Stimulated activated CD8-positive, alpha-beta memory T cell treated with anti-CD3 and anti-CD28 coated beads, Interleukin-4, amount 100 ng/mL, for 1 hour (primary cell): ENCODE measurements at regions not wholly inside any gene's neighbourhood (a gene's known extent, or its start where the extent isn't known, plus 50 kb on each side); places are given as distances from the start of the nearest gene placed in this dataset.

Experiments
- DNase-seq, 2 donors: peaks; one replicate each; pipeline ENCODE4 v3.0.0-alpha.2; 2020; ENCODE audit warnings: low read depth in 2 of 2, low spot score in 1 of 2

DNA sequence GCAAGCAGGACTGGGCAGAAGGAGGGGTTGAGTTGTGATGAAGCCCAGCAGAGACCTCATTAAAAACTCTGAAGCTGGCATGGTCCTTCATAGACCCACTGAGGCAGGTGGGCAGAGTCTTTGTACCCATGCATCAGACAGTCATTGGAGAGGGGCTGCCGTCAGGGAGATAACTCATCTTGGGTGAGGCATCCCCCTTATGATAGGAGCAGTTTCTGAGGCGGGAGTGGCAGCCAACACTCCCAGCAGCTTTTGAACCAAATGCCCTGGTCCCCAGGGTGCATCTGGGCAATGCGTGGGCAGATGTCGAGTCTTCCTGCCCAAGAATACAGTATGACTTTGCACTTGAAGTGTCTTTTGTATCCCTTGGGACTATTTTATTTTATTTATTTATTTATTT, 68.1 kb downstream of the HTR5A start:
- no peak for DNase-seq

DNA sequence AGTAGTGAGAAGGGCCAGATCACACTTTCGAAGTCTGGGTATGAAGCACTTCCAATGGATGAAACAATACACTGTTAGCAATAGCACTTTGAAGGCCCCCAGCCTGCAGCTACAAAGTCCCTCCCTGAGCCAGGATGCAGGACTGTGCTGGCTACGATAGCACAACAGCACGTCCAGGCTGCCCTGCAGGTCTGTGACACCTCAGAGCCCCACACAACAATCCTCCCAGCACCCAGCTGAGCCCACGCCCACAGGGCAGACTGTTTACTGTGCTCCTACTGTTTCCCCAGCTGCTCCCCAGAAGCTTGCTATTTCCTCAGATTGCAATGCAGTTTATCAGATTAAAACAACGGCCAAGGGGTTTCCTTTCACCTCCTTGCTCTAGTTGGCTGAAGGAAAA, 71.4 kb downstream of the HTR5A start:
- no peak for DNase-seq

DNA sequence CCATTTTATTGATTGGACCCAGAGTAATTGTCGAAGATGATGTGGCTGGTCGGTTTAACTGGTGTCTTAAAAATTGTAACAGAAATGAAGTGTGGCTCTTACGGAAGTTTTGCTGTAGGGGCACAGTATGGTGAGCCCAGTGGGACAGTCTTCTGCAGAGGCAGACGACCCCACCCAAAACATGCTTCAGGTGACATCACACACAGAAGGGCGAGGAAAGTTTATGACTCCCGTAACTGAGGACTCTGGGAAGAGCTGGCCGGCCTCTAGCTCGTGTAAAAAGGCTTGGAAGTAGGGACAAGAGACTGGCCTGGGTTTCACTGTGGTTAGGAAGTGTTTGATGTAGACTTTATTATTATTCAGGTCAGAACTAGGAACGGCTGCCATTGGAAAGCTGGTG, 73.3 kb downstream of the HTR5A start:
- DNase-seq = no peak

DNA sequence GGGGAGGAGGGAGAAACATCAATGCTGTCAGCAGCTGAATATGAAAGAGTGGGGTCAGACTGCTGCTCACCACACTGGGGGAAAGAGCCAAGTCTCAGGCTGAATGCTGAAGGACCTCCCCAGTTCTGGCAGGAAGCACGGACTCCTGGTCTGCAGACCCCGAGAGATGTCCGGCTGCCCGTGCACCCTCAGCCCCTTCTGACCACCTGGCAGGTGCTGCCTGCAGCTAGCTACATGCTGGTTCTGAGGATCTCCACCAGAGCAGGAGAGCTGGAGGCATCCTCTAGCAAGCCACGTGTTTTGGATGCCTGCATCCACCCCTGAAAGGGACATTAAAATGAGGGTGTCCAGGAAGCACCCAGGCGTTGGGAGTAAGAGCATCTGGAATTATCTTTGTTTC, 74.2 kb downstream of the HTR5A start:
- DNase-seq = no peak

- DNase-seq = no peak
These were observed 75.5 kb downstream of the HTR5A start for GRCh38 chr7:155145477-155146255.

DNA sequence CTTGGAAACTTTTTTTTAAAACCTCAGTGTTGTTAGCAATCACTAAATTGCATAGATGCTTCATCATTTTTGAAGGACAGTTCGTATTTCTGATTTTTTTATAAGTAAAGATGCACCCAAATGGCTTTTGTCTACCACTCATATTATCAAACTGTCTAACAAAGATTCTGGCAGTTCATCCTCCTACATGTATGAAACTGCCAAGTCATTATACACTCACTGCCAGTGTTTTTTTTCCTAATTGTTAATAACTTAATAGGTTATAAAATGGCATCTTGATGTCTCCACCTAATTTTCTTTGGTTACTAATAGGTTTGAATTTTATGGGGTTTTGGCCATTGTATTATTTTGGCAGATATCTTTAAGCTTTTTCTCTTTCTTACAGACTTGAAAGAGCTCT, 77.0 kb downstream of the HTR5A start:
- DNase-seq = no peak

DNA sequence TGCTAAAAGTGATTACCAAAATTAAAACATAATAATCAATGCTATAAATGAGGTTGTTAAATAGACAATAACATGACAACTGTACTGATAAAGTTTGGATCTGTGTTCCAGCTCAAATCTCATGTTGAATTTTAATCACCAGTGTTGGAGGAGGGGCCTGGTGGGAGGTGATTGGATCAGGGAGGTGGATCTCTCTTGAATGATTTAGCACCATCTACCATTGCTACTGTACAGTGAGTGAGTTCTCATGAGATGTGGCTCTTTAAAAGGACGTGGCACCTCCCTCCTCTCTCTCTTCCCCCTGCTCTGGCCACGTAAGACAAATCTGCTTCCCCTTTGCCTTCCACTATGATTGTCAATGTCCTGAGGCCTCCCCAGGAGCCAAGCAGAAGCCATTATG, 77.5 kb downstream of the HTR5A start:
- no peak for DNase-seq

DNA sequence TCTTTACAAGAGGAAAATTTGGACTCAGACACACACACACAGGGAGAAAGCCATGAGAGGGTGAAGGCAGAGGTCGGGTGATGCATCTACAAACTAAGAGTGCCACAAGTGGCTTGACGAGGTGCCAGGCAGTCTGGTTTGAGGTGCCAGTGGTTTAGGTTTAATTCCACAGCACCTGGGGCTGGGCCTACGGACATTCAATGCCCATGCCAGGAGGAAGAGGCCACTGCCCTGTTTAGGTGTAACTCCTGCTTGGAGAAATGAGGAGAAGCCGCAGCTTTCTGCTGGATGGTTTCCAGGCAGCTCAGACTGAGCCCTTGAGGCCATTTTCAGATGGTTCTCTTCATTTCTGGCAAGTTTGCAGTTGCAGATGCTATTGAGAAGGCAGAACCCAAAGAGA, 83.6 kb downstream of the HTR5A start:
- no peak for DNase-seq

DNA sequence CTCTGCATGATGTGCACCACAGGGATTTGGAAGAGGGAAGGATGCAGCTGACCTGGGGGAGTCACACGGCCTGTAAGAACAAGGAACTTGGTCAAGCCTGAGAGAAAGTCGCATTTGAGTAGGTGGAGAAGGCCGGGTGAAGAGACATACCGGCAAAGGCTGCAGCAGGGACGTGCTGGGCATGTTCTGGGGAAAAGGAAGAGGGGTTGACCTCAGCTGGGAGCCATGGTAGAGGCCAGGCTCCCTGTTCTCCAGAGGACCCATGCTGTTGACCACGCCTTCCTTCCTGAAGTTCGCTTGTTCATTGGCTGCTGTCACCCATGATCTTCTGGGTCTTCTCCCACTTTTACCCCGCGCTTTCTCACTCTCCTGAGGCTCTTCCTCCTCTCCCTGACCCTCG, 84.5 kb downstream of the HTR5A start:
- DNase-seq = no peak

DNA sequence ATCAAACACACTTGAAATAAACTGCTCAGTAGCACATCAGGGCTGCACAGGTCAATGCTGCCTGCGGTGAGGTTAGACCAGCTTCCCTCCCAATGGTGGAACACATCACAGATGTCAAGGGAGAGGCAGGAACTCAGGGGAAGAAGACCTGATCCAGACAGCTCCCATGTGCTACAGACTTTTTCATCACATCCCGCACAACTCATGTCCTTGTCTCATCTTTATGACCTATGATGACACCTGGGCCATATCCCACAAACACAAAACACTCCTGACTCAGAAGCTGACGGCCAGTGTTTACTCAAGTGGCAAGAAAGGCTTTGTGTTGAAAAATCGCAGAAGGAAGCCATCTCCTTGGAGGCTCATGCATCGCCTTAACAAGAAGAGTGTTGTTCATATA, 91.6 kb downstream of the HTR5A start:
- no peak for DNase-seq

- DNase-seq = no peak
These were observed 92.3 kb downstream of the HTR5A start for GRCh38 chr7:155162422-155162821.

- DNase-seq = no peak
These were observed 93.6 kb downstream of the HTR5A start for GRCh38 chr7:155163696-155164095.

DNA sequence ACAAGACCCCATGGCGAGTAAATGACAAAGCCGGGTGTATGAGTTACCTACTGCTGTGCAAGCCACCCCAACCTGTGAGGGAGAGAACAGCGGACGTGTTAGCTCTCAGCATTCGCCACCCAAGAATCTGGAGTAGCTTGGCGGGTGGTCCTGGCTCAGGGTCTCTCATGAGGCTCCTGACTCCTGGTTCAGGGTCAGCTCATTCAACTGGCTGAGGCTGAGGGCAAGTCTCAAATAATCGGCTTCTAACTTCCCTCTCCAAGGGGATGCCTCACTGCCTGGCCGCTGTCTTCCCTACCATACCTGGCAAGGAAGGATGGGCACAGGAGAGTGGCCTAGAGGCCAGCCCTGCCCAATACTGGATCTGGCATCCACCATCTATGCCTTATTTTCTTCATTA, 94.2 kb downstream of the HTR5A start:
- no peak for DNase-seq

GRCh38 chr7:155166108-155166507, 96.0 kb downstream of the HTR5A start:
- DNase-seq = no peak

GRCh38 chr7:155166673-155167370, 96.7 kb downstream of the HTR5A start:
- no peak for DNase-seq

GRCh38 chr7:155167706-155168365, 97.7 kb downstream of the HTR5A start:
- no peak for DNase-seq

DNA sequence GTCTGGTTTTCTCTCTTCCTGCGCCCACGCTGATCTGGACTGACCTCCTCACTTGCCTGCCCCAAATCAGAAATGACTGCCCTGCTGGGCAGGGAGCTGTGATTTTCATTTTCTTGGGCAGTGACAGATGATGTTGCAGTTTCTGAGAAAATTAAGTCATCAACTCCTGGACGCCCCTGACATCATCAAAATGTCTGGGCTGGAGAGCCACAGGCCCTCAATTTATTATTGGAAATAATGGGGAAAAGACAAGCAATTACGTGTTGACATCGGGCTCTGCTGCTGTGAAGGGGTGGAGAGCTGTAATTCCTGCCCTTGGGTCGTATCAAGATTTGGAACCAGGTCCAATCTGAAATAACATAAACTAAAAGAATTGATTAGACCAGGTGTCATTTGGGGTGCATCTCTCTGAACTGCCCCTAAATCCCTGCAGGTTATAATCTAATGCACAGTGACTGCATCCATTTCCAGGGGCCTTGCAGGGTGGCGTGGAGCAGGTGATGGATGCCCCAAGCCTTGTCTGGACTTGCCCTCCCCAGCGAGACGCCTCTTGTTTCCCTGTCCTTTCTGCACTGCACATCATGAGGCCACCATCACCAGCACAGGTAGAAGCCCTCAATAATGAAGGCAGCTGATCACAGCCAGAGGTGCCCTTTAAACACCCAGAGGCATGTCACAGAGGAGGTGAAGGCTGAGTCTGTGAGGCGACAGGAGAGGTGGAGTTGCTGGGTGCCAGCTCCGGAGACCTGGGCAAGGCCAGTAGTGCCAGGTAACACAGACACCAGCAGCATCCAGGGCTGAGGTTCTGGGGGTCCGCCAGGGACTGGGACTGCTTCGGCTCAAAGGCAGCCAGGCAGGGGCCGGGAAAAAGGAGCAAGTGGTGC, 98.7 kb downstream of the HTR5A start:
- no peak for DNase-seq

DNA sequence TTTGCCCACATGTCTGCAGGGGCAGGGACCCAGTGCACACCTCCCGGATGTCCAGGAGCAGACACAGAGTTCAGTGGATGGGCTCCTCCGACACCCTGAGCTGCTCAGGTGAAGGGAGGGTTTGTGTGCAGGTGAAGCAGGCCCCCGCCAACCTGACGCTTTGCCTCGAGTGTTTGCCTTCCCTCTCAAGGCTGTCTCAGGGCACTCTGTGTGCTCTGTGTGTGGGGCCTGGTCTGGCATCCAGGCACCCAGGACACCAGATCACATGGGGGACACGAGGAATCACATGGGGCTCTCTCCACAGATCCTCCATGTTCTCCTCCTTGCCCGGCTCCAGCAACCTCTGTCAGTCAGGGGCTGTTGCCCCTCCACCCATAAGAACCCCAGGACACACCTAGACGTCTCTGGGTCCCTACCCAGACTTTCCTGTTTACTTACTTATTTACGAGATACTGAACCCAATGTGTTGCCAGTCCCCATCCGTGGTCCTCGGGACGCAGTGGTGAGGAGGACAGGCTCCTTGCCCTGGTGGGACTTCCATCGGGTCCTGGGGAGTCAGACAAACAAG, 99.5 kb downstream of the HTR5A start:
- DNase-seq = no peak

DNA sequence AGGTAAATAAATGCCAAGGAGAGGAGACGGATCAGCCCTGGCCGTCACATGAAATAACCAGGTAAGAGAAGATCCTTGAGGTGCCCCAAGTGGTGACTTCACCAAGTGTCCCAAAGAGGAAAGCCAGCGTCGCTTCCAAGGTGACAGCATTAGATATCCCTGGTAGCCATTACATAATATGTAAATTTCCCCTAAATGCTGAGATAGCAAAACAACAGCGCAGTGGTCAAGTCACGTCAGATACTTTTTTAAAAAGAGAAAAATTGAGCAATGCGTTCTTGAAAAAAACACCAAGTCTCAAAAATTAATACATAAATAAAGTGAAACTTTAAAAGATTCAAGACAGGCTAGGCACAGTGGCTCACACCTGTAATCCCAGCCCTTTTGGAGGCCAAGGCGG, 100.2 kb downstream of the HTR5A start:
- DNase-seq = no peak

DNA sequence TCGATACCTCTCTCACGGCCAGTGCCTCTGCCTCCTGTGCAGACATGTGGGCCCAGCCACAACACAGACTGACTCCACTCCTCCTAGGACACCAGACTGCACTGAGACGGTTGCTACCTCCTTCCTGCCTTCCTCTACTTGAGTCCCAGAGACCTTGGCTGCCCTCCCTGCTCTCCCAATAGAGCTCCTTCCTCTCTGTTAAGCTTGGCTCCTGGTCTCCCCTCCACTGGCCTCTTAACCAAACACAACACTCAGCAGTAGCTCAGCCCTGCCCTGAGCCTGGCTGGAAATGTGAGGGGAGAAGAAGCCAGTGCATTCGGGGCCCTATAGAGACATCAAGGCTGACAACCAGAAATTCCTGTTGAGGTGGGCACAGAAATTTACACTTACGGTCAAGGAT, 102.0 kb downstream of the HTR5A start:
- no peak for DNase-seq

- no peak for DNase-seq
These were observed 103.8 kb downstream of the HTR5A start for GRCh38 chr7:155173905-155174304.
